ENCODE measurements at regions not wholly inside any gene's neighbourhood (a gene's known extent, or its start where the extent isn't known, plus 50 kb on each side); places are given as distances from the start of the nearest gene placed in this dataset.

- no peak for TF ChIP-seq CTCF (IDR thresholded peaks at IDR 0.05; ENCODE audit: control insufficient read depth, extremely low read depth, insufficient read depth)
- DNase-seq (ENCODE audit: low read depth): no peak
- no peak overlapping the region for H3K4me3 ChIP-seq (ENCODE audit: low read depth, low read length)
Measured at GRCh38 chr1:238052496-238053266, 162.0 kb upstream of the ZP4 start.

GRCh38 chr1:238029126-238029525 is 138.4 kb upstream of the ZP4 start:
- DNase-seq (ENCODE audit: low read depth): no peak
- no peak for TF ChIP-seq CTCF (IDR thresholded peaks at IDR 0.05; ENCODE audit: control insufficient read depth, extremely low read depth, insufficient read depth)
- no peak overlapping the region for H3K4me3 ChIP-seq (ENCODE audit: low read depth, low read length)

GRCh38 chr1:238027366-238027765 is 136.6 kb upstream of the ZP4 start:
- DNase-seq (ENCODE audit: low read depth): no peak
- TF ChIP-seq CTCF (IDR thresholded peaks at IDR 0.05; ENCODE audit: control insufficient read depth, extremely low read depth, insufficient read depth): no peak

GRCh38 chr1:238023137-238023536 is 132.4 kb upstream of the ZP4 start:
- no peak for DNase-seq (ENCODE audit: low read depth)
- no peak overlapping the region for H3K4me3 ChIP-seq (ENCODE audit: low read depth, low read length)
- no peak for TF ChIP-seq CTCF (IDR thresholded peaks at IDR 0.05; ENCODE audit: control insufficient read depth, extremely low read depth, insufficient read depth)

More at GRCh38 chr1:238027366-238027765, 136.6 kb upstream of the ZP4 start:
- no peak overlapping the region for H3K4me3 ChIP-seq (ENCODE audit: low read depth, low read length)

- TF ChIP-seq CTCF (IDR thresholded peaks at IDR 0.05; ENCODE audit: control insufficient read depth, extremely low read depth, insufficient read depth): no peak
- no peak for DNase-seq (ENCODE audit: low read depth)
- H3K4me3 ChIP-seq (ENCODE audit: low read depth, low read length): no peak overlapping the region
Measured at GRCh38 chr1:238018214-238018613, 127.5 kb upstream of the ZP4 start.

- no peak for TF ChIP-seq CTCF (IDR thresholded peaks at IDR 0.05; ENCODE audit: control insufficient read depth, extremely low read depth, insufficient read depth)
- no peak for DNase-seq (ENCODE audit: low read depth)
- H3K4me3 ChIP-seq (ENCODE audit: low read depth, low read length): no peak overlapping the region
Measured at GRCh38 chr1:238006779-238007178, 116.1 kb upstream of the ZP4 start.

GRCh38 chr1:238005116-238005515 is 114.4 kb upstream of the ZP4 start:
- TF ChIP-seq CTCF (IDR thresholded peaks at IDR 0.05; ENCODE audit: control insufficient read depth, extremely low read depth, insufficient read depth): no peak
- H3K4me3 ChIP-seq (ENCODE audit: low read depth, low read length): no peak overlapping the region
- DNase-seq (ENCODE audit: low read depth): no peak
